Fibroblast of pulmonary artery (primary cell): ENCODE measurements at regions not wholly inside any gene's neighbourhood (a gene's known extent, or its start where the extent isn't known, plus 50 kb on each side); places are given as distances from the start of the nearest gene placed in this dataset.
A peak's percentile ranks its signal among the peaks of the same experiment; 100 is the strongest.

Experiments used
- DNase-seq: peaks from one replicate; pipeline ENCODE4 v3.0.0-alpha.2; 2010; ENCODE audit warnings: low read depth
- H3K4me3 ChIP-seq: replicated peaks from 2 replicates; pipeline ENCODE4 v1.5.1; 2011; ENCODE audit warnings: low read depth, mild to moderate bottlenecking, control low read depth, low read length, moderate library complexity
- TF ChIP-seq, protein P1 (sequence below): IDR thresholded peaks from 2 replicates; pipeline ENCODE4 v1.5.1; 2011; ENCODE audit warnings: mild to moderate bottlenecking, control low read depth, low read length, inconsistent platforms; ENCODE audit errors: missing control alignments

DNA sequence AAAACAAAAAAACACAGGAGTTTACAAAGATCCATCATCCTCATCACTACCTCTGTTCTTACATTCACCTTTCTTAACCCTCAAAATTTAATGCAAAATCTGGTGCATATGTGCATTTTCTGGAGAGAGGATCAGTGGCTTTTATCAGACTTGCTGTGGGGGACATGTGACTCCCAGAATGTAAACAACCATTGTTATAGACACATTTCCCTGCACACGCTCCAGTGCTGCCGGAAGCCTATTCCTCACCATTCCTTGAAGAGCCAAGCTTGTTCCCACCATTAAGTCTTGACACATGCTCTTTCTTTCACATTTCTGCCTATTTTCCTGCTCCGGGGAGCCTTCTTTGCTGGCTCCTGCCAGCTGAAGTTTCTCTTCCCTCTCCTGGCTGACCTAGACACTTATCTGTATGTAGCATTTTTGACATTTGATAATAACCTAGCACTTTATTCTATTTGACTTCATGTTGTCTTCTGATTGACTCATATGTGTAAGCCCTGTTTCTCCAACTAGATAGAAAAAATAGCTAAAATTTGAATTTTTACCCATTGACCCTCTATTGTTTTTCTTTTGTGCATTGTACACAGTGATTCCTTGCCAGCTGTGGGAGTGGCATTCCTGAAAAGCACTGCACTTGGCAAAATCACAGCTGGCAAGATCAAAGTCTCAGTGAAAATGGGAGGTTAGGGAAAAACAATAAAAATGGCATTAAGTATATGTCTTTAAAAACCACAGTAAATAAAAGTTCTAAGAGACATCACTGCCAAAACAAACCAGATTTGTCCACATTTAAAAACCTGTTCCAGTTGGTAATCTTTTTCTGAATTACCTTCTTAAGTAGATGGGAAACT lies 76.8 kb upstream of the CIBAR2 start:
- H3K4me3 ChIP-seq = no peak overlapping the region
- peak; percentile 50 for DNase-seq
- TF ChIP-seq, protein P1, sequence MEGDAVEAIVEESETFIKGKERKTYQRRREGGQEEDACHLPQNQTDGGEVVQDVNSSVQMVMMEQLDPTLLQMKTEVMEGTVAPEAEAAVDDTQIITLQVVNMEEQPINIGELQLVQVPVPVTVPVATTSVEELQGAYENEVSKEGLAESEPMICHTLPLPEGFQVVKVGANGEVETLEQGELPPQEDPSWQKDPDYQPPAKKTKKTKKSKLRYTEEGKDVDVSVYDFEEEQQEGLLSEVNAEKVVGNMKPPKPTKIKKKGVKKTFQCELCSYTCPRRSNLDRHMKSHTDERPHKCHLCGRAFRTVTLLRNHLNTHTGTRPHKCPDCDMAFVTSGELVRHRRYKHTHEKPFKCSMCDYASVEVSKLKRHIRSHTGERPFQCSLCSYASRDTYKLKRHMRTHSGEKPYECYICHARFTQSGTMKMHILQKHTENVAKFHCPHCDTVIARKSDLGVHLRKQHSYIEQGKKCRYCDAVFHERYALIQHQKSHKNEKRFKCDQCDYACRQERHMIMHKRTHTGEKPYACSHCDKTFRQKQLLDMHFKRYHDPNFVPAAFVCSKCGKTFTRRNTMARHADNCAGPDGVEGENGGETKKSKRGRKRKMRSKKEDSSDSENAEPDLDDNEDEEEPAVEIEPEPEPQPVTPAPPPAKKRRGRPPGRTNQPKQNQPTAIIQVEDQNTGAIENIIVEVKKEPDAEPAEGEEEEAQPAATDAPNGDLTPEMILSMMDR = no peak

DNA sequence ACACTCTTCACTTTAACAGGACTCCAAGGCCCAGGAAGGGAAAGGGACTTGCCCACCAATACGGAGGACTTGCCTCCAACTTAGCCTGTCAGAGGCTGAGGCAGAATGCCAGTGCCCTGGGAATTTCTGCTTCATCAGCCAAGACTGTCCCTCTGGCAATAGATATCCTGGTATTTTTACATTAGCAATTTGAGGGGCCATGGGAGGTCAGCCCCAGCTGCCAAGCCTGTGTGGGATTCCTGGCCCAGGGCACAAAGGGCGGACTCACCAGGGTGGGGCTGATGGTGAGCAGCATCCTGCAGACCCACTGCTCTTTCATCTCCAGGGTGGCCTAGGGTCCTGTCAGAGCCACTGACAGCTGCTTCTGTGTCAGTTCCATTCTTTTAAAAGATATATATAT lies 78.3 kb upstream of the CIBAR2 start:
- TF ChIP-seq, protein P1 = no peak
- DNase-seq = no peak
- no peak overlapping the region for H3K4me3 ChIP-seq

DNA sequence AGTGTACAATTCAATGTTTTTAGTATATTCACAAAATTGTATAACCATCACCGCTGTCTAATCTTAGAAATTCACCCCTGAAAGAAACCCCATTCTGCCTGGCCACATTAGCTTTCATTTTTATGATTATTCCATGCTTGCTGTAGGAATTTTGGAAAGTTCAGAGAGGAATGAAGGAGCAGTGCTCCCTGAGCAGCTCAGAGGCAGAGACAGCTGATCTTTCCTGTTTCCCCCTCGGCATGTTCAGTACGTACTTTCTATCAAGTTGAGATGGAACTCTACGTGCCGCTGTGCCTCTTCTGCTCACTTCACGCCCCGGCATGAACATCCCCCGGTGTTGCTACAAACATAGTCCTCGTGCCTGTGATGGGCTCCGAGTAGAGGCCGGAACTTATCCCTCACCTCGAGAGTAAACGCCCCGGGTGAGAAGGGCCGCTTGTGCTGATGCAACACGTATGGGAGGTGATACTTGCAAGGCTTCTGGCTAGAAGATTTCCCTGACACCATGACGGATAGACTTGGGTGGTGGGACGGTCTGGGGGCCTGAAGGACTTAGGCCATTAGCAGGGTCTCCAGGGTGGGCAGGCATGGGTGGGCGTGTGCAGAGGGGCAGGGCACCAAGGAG lies 79.2 kb upstream of the CIBAR2 start:
- TF ChIP-seq, protein P1 = no peak
- no peak for DNase-seq
- no peak overlapping the region for H3K4me3 ChIP-seq

DNA sequence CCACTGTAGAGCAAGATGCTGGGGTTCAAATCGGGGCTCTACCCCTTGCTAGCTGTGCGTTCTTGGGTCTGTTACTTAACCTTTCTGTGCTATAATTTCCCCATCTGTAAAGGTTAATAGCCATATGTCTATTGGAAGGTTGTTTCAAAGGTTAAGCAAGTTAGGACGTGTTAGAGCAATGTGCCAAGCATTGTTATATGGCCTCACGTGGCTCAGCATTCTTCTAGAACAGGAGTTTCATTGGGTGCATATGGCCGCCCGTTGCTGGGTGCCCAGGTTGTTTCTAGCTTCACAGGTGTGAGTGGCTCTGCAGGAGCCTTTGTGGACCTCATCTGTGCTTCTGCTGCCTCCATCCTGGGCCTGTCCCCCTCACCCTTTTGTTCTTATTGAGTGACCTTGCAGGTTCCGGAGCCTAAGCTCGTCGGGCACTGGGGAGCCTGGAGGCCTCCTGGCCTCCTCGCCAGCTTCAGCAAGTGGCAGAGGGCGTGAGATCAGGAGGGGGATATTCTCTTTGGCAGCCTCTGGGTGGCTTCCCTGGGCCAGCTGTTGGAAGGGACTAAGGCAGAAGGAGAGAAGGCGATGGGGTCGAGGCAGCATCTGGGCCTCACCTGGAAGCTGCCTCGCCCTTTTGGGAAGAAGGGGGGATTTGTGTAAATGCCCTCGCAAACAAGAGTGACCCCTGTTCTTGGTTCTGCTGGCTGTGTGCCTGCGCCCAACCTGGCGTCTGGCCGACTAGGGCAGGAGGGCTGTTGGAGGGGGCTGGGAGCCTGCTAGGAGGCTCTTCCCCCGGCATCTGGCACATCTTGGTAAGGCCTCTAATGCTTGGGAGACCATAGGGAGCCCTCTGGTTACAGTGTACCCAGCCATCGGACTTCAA lies 80.2 kb upstream of the CIBAR2 start:
- no peak overlapping the region for H3K4me3 ChIP-seq
- no peak for DNase-seq
- TF ChIP-seq, protein P1 = no peak

DNA sequence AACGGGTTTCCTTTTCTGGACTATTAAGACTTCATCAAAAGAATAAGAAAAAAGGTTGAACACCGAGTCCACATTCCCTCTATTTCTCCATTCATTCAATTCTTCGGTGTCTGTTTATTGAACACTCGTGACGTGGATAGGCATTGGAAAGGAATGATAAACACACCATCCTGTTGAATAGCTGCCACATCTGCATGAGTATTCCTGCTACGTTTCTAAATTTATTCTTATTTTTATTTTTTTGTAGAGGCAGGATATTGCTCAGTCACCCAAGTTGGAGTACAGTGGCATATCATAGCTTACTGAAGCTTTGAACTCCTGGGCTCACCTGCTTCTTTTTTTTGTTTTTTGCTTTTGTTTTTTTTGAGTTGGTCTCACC lies 80.8 kb upstream of the CIBAR2 start:
- TF ChIP-seq, protein P1 = no peak
- no peak for DNase-seq
- no peak overlapping the region for H3K4me3 ChIP-seq

DNA sequence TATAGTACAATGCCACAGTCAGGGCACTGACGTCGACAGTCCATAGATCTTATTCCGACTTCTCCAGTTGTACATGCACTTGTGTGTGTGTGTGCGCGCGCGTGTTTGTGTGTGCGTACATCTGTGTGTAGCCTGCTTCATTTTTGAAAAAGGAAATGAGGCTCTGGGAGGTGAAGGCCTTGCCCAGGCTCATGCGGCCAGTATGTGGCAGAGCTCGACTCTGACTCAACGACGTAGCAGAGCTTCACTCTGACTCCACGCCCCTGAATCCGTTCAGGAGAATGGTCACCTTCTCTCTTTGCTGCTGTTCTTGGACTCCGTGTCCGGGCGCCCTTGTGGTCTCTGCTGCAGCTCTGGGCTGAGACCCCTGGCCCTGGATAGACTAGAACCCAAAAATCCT lies 81.6 kb upstream of the CIBAR2 start:
- DNase-seq = no peak
- H3K4me3 ChIP-seq = no peak overlapping the region
- TF ChIP-seq, protein P1 = no peak
